Smooth muscle cell (in vitro differentiated cells): ENCODE measurements at regions not wholly inside any gene's neighbourhood (a gene's known extent, or its start where the extent isn't known, plus 50 kb on each side); places are given as distances from the start of the nearest gene placed in this dataset.

Source experiments
- DNase-seq: peaks from one replicate; lab custom pipeline; 2025; ENCODE audit not compliant: unreplicated experiment; lab: John Stamatoyannopoulos, UW
- H2AFZ ChIP-seq: fragments of 200-600 bp; sonication (generic); 2 replicates; pipeline ENCODE4 v1.6.0; 2016; ENCODE audit warnings: antibody characterized with exemption, low read depth, mild to moderate bottlenecking
- H3F3A ChIP-seq: fragments of 200-600 bp; sonication (generic); 2 replicates; pipeline ENCODE4 v1.6.0; 2017; ENCODE audit warnings: antibody characterized with exemption, low read depth
- H3K27ac ChIP-seq: fragments of 200-600 bp; sonication (generic); 2 replicates; pipeline ENCODE4 v1.5.1; 2016; ENCODE audit warnings: low read depth, mild to moderate bottlenecking
- H3K27me3 ChIP-seq: fragments of 200-600 bp; sonication (generic); 2 replicates; pipeline ENCODE4 v1.6.1; 2016; ENCODE audit warnings: low read depth, mild to moderate bottlenecking
- H3K36me3 ChIP-seq: fragments of 200-600 bp; sonication (generic); 2 replicates; pipeline ENCODE4 v1.5.1; 2016; ENCODE audit warnings: low read depth
- H3K4me1 ChIP-seq: fragments of 200-600 bp; sonication (generic); 2 replicates; pipeline ENCODE4 v1.5.1; 2016; ENCODE audit warnings: low read depth
- H3K4me2 ChIP-seq: fragments of 200-600 bp; sonication (generic); 2 replicates; pipeline ENCODE4 v1.6.0; 2016; ENCODE audit warnings: mild to moderate bottlenecking
- H3K4me3 ChIP-seq: fragments of 200-600 bp; sonication (generic); 2 replicates; pipeline ENCODE4 v1.5.1; 2016; ENCODE audit warnings: mild to moderate bottlenecking
- H3K79me2 ChIP-seq: fragments of 200-600 bp; sonication (generic); 2 replicates; pipeline ENCODE4 v1.6.0; 2016; ENCODE audit warnings: low read depth, mild to moderate bottlenecking
- H3K9ac ChIP-seq: fragments of 200-600 bp; sonication (generic); 2 replicates; pipeline ENCODE4 v1.6.0; 2016; ENCODE audit warnings: low read depth
- H3K9me3 ChIP-seq: fragments of 200-600 bp; sonication (generic); replicated peaks from 2 replicates; pipeline ENCODE4 v1.5.1; 2016; ENCODE audit warnings: low read depth
- H4K20me1 ChIP-seq: fragments of 200-600 bp; sonication (generic); 2 replicates; pipeline ENCODE4 v1.6.0; 2016; ENCODE audit warnings: low read depth
- CTCF ChIP-seq: fragments of 200-600 bp; sonication (generic); IDR thresholded peaks from 2 replicates; pipeline ENCODE4 v1.5.1; 2017; ENCODE audit warnings: borderline replicate concordance, mild to moderate bottlenecking, antibody characterized with exemption; ENCODE audit not compliant: insufficient read depth, poor library complexity, severe bottlenecking
- WGBS: methylation state at CpG from one replicate; pipeline ENCODE4 v1.1.7; 2016; ENCODE audit warnings: low lambda C conversion rate; 5-methylcytosine and 5-hydroxymethylcytosine counted together

- H3K4me1 ChIP-seq: no peaks in the 10 kb centered on the region
- no peaks in the 10 kb centered on the region for H3K79me2 ChIP-seq
- H3K4me2 ChIP-seq: no peak overlapping the region
- H3K27me3 ChIP-seq: no peaks in the 10 kb centered on the region
- no peaks in the 10 kb centered on the region for H3K36me3 ChIP-seq
- WGBS: 97% methylated on average over 5 of the region's 5 CpGs
- H3K9me3 ChIP-seq: no peaks in the 10 kb centered on the region
- H4K20me1 ChIP-seq: no peaks in the 10 kb centered on the region
- DNase-seq: no peak
- no peak overlapping the region for H3K27ac ChIP-seq
- TF ChIP-seq CTCF: no peak
- H2AFZ ChIP-seq: no peak overlapping the region
- H3K9ac ChIP-seq: no peak overlapping the region
- H3F3A ChIP-seq: peaks cover 8% of the 10 kb centered on the region
- no peak overlapping the region for H3K4me3 ChIP-seq
Measured at GRCh38 chr15:38874464-38874863, 309.9 kb upstream of the RASGRP1 start.

GRCh38 chr15:38876211-38876610 is 311.6 kb upstream of the RASGRP1 start:
- H2AFZ ChIP-seq: no peak overlapping the region
- WGBS: 81% methylated on average over 6 of the region's 6 CpGs
- no peaks in the 10 kb centered on the region for H3K9me3 ChIP-seq
- no peaks in the 10 kb centered on the region for H3K27me3 ChIP-seq
- no peaks in the 10 kb centered on the region for H3K4me1 ChIP-seq
- no peaks in the 10 kb centered on the region for H3K79me2 ChIP-seq
- no peak overlapping the region for H3K4me2 ChIP-seq
- H4K20me1 ChIP-seq: no peaks in the 10 kb centered on the region
- H3K4me3 ChIP-seq: no peak overlapping the region
- DNase-seq: no peak
- no peaks in the 10 kb centered on the region for H3K36me3 ChIP-seq
- peaks cover 8% of the 10 kb centered on the region for H3F3A ChIP-seq
- no peak overlapping the region for H3K9ac ChIP-seq
- TF ChIP-seq CTCF: no peak
- no peak overlapping the region for H3K27ac ChIP-seq

GRCh38 chr15:38876621-38877020 is 312.0 kb upstream of the RASGRP1 start:
- Histone ChIP-seq H3F3A (peaks cover 8% of the 10 kb centered on the region), H3K4me3 (no peak overlapping the region), H3K79me2 (no peaks in the 10 kb centered on the region), H3K27ac (no peak overlapping the region), H3K9me3 (no peaks in the 10 kb centered on the region), H4K20me1 (no peaks in the 10 kb centered on the region), H3K9ac (no peak overlapping the region), H3K36me3 (no peaks in the 10 kb centered on the region), H3K4me1 (no peaks in the 10 kb centered on the region), H3K27me3 (no peaks in the 10 kb centered on the region), H2AFZ (no peak overlapping the region), H3K4me2 (no peak overlapping the region)
- no peak for TF ChIP-seq CTCF
- DNase-seq: no peak
- 92% methylated on average over 3 of the region's 3 CpGs for WGBS

- H3K27ac ChIP-seq: no peak overlapping the region
- no peaks in the 10 kb centered on the region for H4K20me1 ChIP-seq
- no peaks in the 10 kb centered on the region for H3K36me3 ChIP-seq
- no peaks in the 10 kb centered on the region for H3K79me2 ChIP-seq
- no peak for DNase-seq
- TF ChIP-seq CTCF: no peak
- H3K9ac ChIP-seq: no peak overlapping the region
- H3K4me1 ChIP-seq: no peaks in the 10 kb centered on the region
- H3K4me2 ChIP-seq: no peak overlapping the region
- H2AFZ ChIP-seq: no peak overlapping the region
- H3K4me3 ChIP-seq: no peak overlapping the region
- 74% methylated on average over 4 of the region's 4 CpGs for WGBS
- H3K27me3 ChIP-seq: no peaks in the 10 kb centered on the region
- peaks cover 8% of the 10 kb centered on the region for H3F3A ChIP-seq
- no peaks in the 10 kb centered on the region for H3K9me3 ChIP-seq
Measured at GRCh38 chr15:38877471-38877870, 312.9 kb upstream of the RASGRP1 start.
